Activated CD4-positive, alpha-beta T cell treated with anti-CD3 and anti-CD28 coated beads, Interleukin-2, amount 10 ng/mL, durations not matched to agents 24 days and 14 days (primary cell): ENCODE measurements at regions not wholly inside any gene's neighbourhood (a gene's known extent, or its start where the extent isn't known, plus 50 kb on each side); places are given as distances from the start of the nearest gene placed in this dataset.
"Not testable (repeated sequence)": the region's sequence is repeated elsewhere in the genome, so short reads cannot be mapped to it uniquely, and the experiment has no call there.

ENCODE experiments used
- DNase-seq: peaks from one replicate; pipeline ENCODE4 v3.0.0; 2022
- H3K27ac Mint-ChIP-seq: one replicate; pipeline ENCODE4 v1.8.0; 2022; ENCODE audit warnings: mild to moderate bottlenecking, mixed read lengths
- H3K27me3 Mint-ChIP-seq: one replicate; pipeline ENCODE4 v1.8.0; 2022; ENCODE audit warnings: mixed read lengths
- H3K36me3 Mint-ChIP-seq: one replicate; pipeline ENCODE4 v1.8.0; 2022; ENCODE audit warnings: low read depth, mild to moderate bottlenecking, mixed read lengths
- H3K4me1 Mint-ChIP-seq: one replicate; pipeline ENCODE4 v1.8.0; 2021; ENCODE audit warnings: mixed read lengths
- H3K4me3 Mint-ChIP-seq: one replicate; pipeline ENCODE4 v1.8.0; 2022; ENCODE audit warnings: mild to moderate bottlenecking, moderate library complexity, mixed read lengths
- H3K9me3 Mint-ChIP-seq: one replicate; pipeline ENCODE4 v1.8.0; 2021; ENCODE audit warnings: mixed read lengths
- intact Hi-C: fragments of 100-400 bp; cut with micrococcal nuclease; formaldehyde crosslinking; loops from one replicate; pipeline ENCODE4 v1.15.1; 2023

GRCh38 chr11:116689413-116690127 lies 83.2 kb downstream of the BUD13 start:
- Mint-ChIP-seq H3K27me3 (peaks cover 2% of the 10 kb centered on the region), H3K4me1 (no peaks in the 10 kb centered on the region), H3K27ac (no peak overlapping the region), H3K4me3 (no peak overlapping the region), H3K36me3 (no peaks in the 10 kb centered on the region), H3K9me3 (no peaks in the 10 kb centered on the region)
- DNase-seq = no peak
- intact Hi-C loops = loop anchor here (5.0 kb wide), 2 partner anchors 237 to 472 kb away; no protein-coding TSS in a partner anchor

- intact Hi-C loops = no loop called here
- Mint-ChIP-seq H3K4me1 (no peaks in the 10 kb centered on the region), H3K9me3 (no peaks in the 10 kb centered on the region), H3K4me3 (no peak overlapping the region), H3K27ac (no peak overlapping the region), H3K27me3 (peaks cover 7% of the 10 kb centered on the region), H3K36me3 (no peaks in the 10 kb centered on the region)
- no peak for DNase-seq
These were observed 84.6 kb downstream of the BUD13 start for GRCh38 chr11:116688202-116688540.

GRCh38 chr11:116687458-116688201 lies 85.2 kb downstream of the BUD13 start:
- H3K4me3 Mint-ChIP-seq = no peak overlapping the region
- no peak for DNase-seq
- no peaks in the 10 kb centered on the region for H3K4me1 Mint-ChIP-seq
- H3K27ac Mint-ChIP-seq = no peak overlapping the region
- intact Hi-C loops = no loop called here
- H3K36me3 Mint-ChIP-seq = no peaks in the 10 kb centered on the region
- H3K27me3 Mint-ChIP-seq = peaks cover 9% of the 10 kb centered on the region
- H3K9me3 Mint-ChIP-seq = no peaks in the 10 kb centered on the region

GRCh38 chr11:116686866-116687265 lies 85.9 kb downstream of the BUD13 start:
- Mint-ChIP-seq H3K27me3 (peaks cover 12% of the 10 kb centered on the region), H3K4me1 (no peaks in the 10 kb centered on the region), H3K36me3 (no peaks in the 10 kb centered on the region), H3K4me3 (no peak overlapping the region), H3K9me3 (no peaks in the 10 kb centered on the region), H3K27ac (no peak overlapping the region)
- DNase-seq = no peak
- intact Hi-C loops = no loop called here

GRCh38 chr11:116683982-116684381 lies 88.8 kb downstream of the BUD13 start:
- H3K27ac Mint-ChIP-seq = no peak overlapping the region
- H3K4me1 Mint-ChIP-seq = no peaks in the 10 kb centered on the region
- no peaks in the 10 kb centered on the region for H3K9me3 Mint-ChIP-seq
- intact Hi-C loops = no loop called here
- H3K27me3 Mint-ChIP-seq = peaks cover 20% of the 10 kb centered on the region
- H3K36me3 Mint-ChIP-seq = no peaks in the 10 kb centered on the region
- no peak overlapping the region for H3K4me3 Mint-ChIP-seq
- DNase-seq = no peak

- Mint-ChIP-seq H3K4me3 (no peak overlapping the region), H3K27me3 (peaks cover 26% of the 10 kb centered on the region), H3K4me1 (no peaks in the 10 kb centered on the region), H3K9me3 (no peaks in the 10 kb centered on the region), H3K27ac (no peak overlapping the region), H3K36me3 (no peaks in the 10 kb centered on the region)
- intact Hi-C loops = no loop called here
- no peak for DNase-seq
These were observed 92.2 kb downstream of the BUD13 start for GRCh38 chr11:116680349-116681125.

- no peaks in the 10 kb centered on the region for H3K4me1 Mint-ChIP-seq
- DNase-seq = no peak
- H3K27ac Mint-ChIP-seq = no peak overlapping the region
- H3K9me3 Mint-ChIP-seq = no peaks in the 10 kb centered on the region
- no peak overlapping the region for H3K4me3 Mint-ChIP-seq
- H3K27me3 Mint-ChIP-seq = peaks cover 29% of the 10 kb centered on the region
- no peaks in the 10 kb centered on the region for H3K36me3 Mint-ChIP-seq
- intact Hi-C loops = no loop called here
These were observed 93.9 kb downstream of the BUD13 start for GRCh38 chr11:116678887-116679286.

GRCh38 chr11:116667318-116667717 lies 105.5 kb downstream of the BUD13 start:
- Mint-ChIP-seq H3K27me3 (peaks cover 10% of the 10 kb centered on the region), H3K9me3 (peaks cover 26% of the 10 kb centered on the region)
- H3K4me1 Mint-ChIP-seq, H3K36me3 Mint-ChIP-seq, intact Hi-C loops, H3K4me3 Mint-ChIP-seq, DNase-seq, H3K27ac Mint-ChIP-seq: not testable (repeated sequence)

GRCh38 chr11:116666673-116667249 lies 106.0 kb downstream of the BUD13 start:
- peaks cover 10% of the 10 kb centered on the region for H3K27me3 Mint-ChIP-seq
- H3K9me3 Mint-ChIP-seq = peaks cover 26% of the 10 kb centered on the region
- H3K27ac Mint-ChIP-seq, H3K4me3 Mint-ChIP-seq, H3K4me1 Mint-ChIP-seq, H3K36me3 Mint-ChIP-seq, intact Hi-C loops, DNase-seq: not testable (repeated sequence)

GRCh38 chr11:116665523-116665922 lies 107.3 kb downstream of the BUD13 start:
- Mint-ChIP-seq H3K4me1 (no peaks in the 10 kb centered on the region), H3K36me3 (no peaks in the 10 kb centered on the region), H3K4me3 (no peak overlapping the region), H3K27ac (no peak overlapping the region), H3K9me3 (peaks cover 21% of the 10 kb centered on the region), H3K27me3 (peaks cover 8% of the 10 kb centered on the region)
- no peak for DNase-seq
- intact Hi-C loops = no loop called here

GRCh38 chr11:116661056-116661455 lies 111.7 kb downstream of the BUD13 start:
- intact Hi-C loops = no loop called here
- Mint-ChIP-seq H3K27ac (no peak overlapping the region), H3K4me1 (no peaks in the 10 kb centered on the region), H3K9me3 (peaks cover 10% of the 10 kb centered on the region), H3K4me3 (no peak overlapping the region), H3K36me3 (no peaks in the 10 kb centered on the region), H3K27me3 (peaks cover 1% of the 10 kb centered on the region)
- DNase-seq = no peak

- Mint-ChIP-seq H3K27me3 (no peaks in the 10 kb centered on the region), H3K27ac (no peak overlapping the region), H3K36me3 (no peaks in the 10 kb centered on the region), H3K4me1 (no peaks in the 10 kb centered on the region), H3K9me3 (peaks cover 4% of the 10 kb centered on the region), H3K4me3 (no peak overlapping the region)
- DNase-seq = no peak
- intact Hi-C loops = no loop called here
These were observed 112.8 kb downstream of the BUD13 start for GRCh38 chr11:116660011-116660410.

GRCh38 chr11:116658876-116659535 lies 113.8 kb downstream of the BUD13 start:
- no peak overlapping the region for H3K4me3 Mint-ChIP-seq
- no peaks in the 10 kb centered on the region for H3K36me3 Mint-ChIP-seq
- H3K4me1 Mint-ChIP-seq = no peaks in the 10 kb centered on the region
- H3K9me3 Mint-ChIP-seq = peaks cover 4% of the 10 kb centered on the region
- no peak overlapping the region for H3K27ac Mint-ChIP-seq
- intact Hi-C loops = no loop called here
- no peaks in the 10 kb centered on the region for H3K27me3 Mint-ChIP-seq
- no peak for DNase-seq
